ENCODE measurements at regions not wholly inside any gene's neighbourhood (a gene's known extent, or its start where the extent isn't known, plus 50 kb on each side); places are given as distances from the start of the nearest gene placed in this dataset.
"Not testable (repeated sequence)": the region's sequence is repeated elsewhere in the genome, so short reads cannot be mapped to it uniquely, and the experiment has no call there.

DNA sequence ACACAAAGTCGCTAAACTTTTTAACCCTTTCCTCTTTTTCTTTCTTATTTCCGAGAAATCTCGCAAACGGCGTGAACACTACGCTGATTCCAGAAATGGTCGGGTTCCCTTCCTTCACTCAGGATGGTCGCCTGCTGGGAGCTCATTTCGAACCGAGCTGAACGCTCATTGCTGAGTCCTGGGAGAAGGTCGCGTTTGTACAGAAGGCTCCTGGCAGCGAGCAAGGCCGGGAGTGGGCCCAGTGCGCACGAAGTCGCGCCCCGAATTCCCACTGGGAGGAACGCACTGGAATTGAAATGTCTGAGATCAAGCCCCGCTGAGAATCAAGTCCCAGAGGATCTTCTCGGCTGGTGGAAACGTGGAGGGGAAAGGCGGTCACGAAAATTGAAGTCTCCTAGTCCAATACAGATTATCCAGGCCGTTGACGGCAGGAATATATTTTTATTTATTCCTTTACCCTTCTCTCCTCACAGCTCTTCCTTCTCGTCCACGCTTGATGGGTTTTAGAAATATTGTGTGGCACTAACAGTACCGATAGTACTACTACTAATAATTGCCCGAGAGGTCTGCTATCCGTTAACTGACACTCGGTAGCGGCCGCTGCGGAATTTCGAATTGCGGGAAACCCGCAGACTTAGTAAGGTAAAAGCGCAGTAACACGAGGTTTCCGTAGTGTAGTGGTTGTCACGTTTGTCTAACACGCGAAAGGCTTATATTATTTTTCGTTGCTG lies 207.2 kb upstream of the ZNF184 start:
- DNase-seq (ENCODE audit: low read depth in 4 of 4, low spot score in 3 of 4) = no peak

DNA sequence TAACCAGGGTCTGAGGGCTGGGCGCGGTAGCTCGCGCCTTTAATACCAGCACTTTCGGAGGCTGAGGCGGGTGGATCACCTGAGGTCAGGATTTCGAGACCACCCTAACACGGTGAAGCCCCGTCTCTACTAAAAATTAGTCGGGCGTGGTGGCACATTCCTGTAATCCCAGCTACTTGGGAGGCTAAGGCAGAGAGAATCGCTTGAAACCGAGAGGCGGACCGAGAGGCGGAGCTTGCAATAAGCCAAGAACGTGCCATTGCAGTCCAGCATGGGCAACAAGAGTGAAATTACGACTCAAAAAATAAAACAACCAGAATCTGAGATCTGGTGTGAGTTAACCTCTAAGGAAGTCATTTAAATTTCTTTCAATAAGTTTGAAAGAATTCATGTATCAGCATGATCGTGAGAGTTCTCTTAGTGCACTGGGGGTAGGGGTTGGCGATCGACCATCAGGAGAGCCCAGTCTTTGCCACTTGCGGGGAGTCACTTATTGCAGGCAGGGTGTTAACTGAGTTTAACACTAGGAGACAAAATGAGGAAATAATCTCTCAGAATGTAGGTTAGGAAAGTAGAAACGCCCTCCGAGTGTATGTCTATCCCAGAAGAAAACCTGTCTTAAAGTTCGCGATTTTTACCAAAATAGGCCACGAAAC lies 206.5 kb upstream of the ZNF184 start:
- DNase-seq (ENCODE audit: low read depth in 4 of 4, low spot score in 3 of 4) = no peak

DNA sequence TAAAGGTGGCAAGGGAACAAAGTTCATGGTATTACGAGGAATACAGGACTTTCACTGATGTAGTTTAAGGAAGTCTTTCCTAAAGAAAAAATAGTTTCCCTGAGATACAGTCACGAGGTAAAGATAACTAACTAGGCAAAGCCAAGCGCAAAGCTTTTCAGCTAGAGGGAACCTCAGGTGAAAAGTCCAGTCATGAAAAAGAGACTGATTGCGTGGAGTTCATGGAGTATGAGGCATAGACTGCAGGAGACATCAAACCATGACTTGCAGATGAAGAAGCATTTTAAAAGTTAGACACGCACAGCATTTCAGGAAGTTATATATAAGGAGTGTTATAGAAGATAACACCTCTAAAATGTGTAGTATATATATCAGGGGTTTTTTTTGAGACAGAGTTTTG lies 205.6 kb upstream of the ZNF184 start:
- DNase-seq (ENCODE audit: low read depth in 4 of 4, low spot score in 3 of 4) = no peak

DNA sequence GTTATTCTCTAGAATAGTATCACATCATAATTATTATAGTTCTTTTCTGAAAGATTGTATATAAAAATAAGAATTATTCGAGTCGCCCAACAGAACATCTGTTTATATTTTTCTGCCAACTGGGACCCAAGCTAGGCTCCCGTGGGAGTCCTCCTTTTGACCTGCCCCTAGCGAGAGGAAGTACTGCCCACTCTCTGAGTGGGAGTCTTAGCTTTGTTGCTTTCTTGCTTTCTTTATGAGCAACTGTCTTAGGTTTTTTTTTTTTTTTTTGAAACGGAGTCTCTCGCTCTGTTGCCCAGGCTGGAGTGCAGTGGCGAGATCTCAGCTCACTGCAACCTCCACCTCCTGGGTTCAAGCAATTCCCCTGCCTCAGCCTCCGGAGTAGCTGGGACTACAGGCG lies 202.0 kb upstream of the ZNF184 start:
- no peak for DNase-seq (ENCODE audit: low read depth in 4 of 4, low spot score in 3 of 4)

- no peak for DNase-seq (ENCODE audit: low read depth in 4 of 4, low spot score in 3 of 4)
These were observed 199.4 kb upstream of the ZNF184 start for GRCh38 chr6:27672113-27672799.

- no peak for DNase-seq (ENCODE audit: low read depth in 4 of 4, low spot score in 3 of 4)
These were observed 196.9 kb upstream of the ZNF184 start for GRCh38 chr6:27669624-27670301.

DNA sequence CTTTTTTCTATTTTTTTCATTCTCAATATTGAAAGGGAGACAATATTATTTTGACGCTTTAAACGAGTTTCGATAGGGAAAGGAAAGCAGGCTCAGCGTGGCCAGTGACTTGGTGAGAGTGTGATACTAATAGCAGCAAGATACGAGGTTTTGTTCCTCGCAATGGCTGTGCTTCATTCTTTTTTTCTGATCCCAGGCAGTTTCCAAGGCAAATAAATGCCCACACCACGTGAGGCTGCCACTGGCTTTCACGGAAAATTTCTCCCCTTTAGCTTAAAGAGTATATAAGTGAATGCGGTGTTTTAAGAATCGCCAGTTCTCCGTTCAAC lies 196.4 kb upstream of the ZNF184 start:
- DNase-seq (ENCODE audit: low read depth in 4 of 4, low spot score in 3 of 4) = no peak

GRCh38 chr6:27668442-27669294 lies 195.8 kb upstream of the ZNF184 start:
- DNase-seq (ENCODE audit: low read depth in 4 of 4, low spot score in 3 of 4) = no peak

DNA sequence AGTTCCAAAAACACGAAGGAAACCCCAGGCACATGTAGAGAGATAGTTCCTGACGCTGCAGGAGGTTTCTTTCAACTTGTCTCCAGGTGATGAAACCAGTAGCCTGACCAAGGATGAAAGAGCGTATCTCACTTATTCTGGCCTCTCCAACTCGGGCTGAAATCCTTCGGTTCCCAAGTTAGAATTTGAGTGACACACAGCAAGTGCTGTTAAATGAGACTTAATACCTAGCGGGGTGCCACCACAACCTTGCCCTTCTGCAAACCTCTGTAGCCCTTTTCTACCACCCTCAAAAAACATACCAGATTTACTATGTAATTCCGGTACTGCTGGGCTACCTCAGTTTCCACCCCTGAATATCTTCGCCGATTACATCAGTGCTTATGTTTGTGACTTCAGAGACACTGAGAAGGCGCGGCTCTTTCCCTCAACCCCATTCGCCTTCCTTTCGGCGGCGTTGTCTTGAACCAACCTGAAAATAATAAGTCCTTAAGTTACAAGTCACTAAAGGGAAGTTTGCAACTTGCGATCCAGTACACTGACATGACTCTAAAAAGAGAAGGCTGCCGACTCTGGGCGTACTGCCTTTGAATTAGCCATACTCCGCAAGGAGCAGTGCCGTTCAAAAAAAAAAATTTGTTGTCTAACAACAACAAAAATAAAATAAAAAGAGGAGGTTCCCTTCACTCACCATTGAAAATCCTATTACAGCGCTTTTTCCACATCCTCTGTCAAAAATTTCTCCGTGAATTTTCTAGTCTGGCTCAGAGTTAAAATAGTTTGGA lies 194.9 kb upstream of the ZNF184 start:
- DNase-seq (ENCODE audit: low read depth in 4 of 4, low spot score in 3 of 4) = no peak

GRCh38 chr6:27667016-27667656 lies 194.2 kb upstream of the ZNF184 start:
- no peak for DNase-seq (ENCODE audit: low read depth in 4 of 4, low spot score in 3 of 4)

DNA sequence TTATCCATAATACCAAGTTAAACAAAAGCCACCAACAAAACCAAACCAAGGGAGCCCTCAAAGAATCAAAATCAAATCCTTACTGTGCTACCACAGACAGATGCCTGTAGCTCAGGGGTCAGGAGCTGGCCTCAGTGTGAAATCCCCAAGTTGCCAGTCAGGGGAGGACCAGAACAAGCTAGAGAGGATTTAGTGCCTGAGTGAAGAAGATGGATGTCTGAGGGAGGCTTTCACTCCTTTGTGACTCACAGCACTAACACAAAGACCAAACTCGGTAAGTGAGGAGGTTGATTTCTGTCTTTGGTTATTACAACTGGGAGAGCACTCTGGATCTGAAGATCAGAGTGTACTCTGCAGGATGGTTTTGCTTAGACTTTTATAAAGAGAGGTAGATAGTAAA lies 189.9 kb upstream of the ZNF184 start:
- no peak for DNase-seq (ENCODE audit: low read depth in 4 of 4, low spot score in 3 of 4)

DNA sequence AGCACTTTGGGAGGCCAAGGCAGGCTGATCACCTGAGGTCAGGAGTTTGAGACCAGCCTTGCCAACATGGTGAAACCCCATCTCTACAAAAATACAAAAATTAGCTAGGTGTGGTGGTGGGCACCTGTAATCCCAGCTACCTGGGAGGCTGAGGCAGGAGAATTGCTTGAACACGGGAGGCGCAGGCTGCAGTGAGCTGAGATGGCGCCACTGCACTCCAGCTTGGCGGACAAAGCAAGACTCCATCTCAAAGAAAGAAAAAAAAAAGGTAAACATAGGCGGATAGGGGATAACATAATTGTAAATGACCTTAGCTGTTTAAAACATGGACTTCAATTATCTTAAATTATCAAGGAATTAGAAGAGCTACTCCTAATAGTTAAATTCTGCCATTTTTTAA lies 189.3 kb upstream of the ZNF184 start:
- DNase-seq (ENCODE audit: low read depth in 4 of 4, low spot score in 3 of 4) = not testable (repeated sequence)

DNA sequence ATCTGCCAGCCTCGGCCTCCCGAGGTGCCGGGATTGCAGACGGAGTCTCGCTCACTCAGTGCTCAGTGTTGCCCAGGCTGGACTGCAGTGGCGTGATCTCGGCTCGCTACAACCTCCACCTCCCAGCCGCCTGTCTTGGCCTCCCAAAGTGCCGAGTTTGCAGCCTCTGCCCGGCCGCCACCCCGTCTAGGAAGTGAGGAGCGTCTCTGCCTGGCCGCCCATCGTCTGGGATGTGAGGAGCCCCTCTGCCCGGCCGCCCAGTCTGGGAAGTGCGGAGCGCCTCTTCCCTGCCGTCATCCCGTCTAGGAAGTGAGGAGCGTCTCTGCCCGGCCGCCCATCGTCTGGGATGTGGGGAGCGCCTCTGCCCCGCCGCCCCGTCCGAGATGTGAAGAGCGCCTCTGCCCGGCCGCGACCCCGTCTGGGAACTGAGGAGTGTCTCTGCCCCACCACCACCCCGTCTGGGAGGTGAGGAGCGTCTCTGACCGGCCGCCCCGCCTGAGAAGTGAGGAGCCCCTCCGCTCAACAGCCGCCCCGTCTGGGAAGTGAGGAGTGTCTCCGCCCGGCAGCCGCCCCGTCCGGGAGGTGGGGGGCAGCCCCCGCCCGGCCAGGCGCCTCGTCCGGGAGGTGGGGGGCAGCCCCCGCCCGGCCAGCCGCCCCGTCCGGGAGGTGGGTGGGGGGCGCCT lies 180.4 kb upstream of the ZNF184 start:
- DNase-seq (ENCODE audit: low read depth in 4 of 4, low spot score in 3 of 4) = not testable (repeated sequence)

DNA sequence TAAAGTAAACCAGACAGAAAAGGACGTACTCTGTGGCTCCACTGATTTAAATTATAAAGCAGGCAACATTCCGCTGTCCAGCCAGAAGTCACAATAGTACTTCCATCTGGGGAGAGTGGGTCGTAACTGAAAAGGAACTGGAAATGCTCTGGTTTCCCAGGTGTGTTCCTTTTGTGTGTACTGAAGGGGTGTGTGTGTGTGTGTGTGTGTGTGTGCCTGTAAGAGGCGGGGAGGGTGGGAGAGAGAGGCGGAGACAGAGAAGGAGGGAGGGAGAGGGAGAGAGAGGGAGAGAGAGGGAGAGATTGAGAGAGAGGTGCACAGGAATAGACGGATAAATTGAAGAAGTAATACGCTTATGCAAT lies 178.4 kb upstream of the ZNF184 start:
- no peak for DNase-seq (ENCODE audit: low read depth in 4 of 4, low spot score in 3 of 4)

DNA sequence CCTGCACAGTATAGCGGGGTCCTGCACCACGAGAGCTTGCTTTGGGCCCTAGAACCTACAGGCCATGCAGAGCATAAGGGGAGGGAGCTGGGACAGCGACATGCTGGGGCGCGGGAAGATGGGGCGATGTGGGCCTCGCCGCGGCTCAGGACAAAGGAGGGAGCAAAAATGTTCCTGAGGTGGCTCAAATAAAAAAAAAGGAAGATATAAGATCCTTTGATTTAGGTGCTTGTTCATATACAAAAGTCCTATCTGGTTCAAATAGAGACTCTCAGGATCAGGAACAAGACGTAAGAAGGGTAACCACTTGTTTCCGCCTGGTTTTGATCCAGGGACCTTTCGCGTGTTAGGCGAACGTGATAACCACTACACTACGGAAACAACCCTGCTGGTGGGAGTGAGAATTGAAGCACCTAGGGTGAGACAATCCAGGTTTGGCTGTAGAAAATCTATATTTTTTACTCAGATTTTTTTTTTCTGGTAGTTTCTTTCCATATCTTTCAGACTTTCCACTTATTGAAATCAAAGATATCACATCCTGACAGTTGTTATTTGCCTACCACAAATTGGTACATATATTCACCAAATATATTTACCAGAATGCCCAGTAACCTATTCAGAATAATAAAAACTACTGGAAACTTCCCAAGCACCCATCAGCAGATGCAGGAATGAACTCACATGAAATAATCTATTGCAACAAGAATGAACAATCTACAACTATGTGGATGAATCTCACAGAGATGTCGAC lies 177.9 kb upstream of the ZNF184 start:
- DNase-seq (ENCODE audit: low read depth in 4 of 4, low spot score in 3 of 4) = no peak

DNA sequence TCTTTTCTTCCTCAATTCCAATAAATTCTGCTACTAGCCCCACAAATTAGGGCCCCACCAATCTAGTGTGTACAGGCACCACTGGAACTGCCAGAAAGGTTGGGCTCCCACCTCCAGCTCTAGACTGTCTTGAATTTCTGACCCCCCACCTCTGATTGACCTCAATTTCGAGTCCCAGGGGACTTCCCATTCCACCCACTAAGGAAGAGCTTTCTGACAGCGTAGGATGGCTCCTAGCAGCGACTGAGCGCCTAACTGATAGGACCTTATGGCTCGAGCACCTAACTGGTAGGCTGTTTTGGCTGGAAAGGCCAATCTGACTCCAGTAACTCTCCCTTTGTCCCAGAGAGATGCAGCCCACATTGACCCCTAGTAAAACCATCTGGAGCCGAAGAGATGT lies 171.6 kb upstream of the ZNF184 start:
- no peak for DNase-seq (ENCODE audit: low read depth in 4 of 4, low spot score in 3 of 4)

- DNase-seq (ENCODE audit: low read depth in 4 of 4, low spot score in 3 of 4) = no peak
These were observed 170.0 kb upstream of the ZNF184 start for GRCh38 chr6:27642744-27643456.

Data from left renal pelvis (tissue), 4 donors.